ENCODE measurements at regions not wholly inside any gene's neighbourhood (a gene's known extent, or its start where the extent isn't known, plus 50 kb on each side); places are given as distances from the start of the nearest gene placed in this dataset.

- TF ChIP-seq CTCF (IDR thresholded peaks at IDR 0.05; ENCODE audit: insufficient read depth, low read length, poor library complexity, severe bottlenecking) = no peak
- no peak for TF ChIP-seq EZH2phosphoT487 (conservative IDR thresholded peaks at IDR 0.05; ENCODE audit: low read length)
These were observed 228.7 kb upstream of the CRY1 start for GRCh38 chr12:107322063-107322462.

All from SU-DHL-6 (cell line).